ENCODE measurements at regions not wholly inside any gene's neighbourhood (a gene's known extent, or its start where the extent isn't known, plus 50 kb on each side); places are given as distances from the start of the nearest gene placed in this dataset.

DNA sequence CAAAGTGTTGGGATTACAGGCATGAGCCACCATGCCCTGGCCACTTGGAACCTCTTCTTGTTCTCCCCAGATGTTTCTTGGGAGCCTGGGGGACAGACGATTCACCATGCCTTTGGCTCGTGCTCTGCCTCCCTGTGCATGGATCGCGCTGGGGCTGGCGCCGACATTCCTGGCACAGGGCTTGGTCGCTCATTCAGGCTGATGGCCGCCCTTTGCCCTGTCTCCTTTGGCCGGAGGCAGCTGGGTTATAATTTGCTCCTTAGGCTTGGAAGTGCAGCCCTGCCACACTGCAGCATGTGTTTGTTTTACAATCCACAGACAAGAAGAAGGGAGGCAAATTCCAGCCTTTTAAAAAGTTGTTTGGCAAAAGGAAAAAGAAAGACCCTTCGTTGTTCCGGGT is 115.3 kb downstream of the AASDH start:
- TF ChIP-seq, protein P1, sequence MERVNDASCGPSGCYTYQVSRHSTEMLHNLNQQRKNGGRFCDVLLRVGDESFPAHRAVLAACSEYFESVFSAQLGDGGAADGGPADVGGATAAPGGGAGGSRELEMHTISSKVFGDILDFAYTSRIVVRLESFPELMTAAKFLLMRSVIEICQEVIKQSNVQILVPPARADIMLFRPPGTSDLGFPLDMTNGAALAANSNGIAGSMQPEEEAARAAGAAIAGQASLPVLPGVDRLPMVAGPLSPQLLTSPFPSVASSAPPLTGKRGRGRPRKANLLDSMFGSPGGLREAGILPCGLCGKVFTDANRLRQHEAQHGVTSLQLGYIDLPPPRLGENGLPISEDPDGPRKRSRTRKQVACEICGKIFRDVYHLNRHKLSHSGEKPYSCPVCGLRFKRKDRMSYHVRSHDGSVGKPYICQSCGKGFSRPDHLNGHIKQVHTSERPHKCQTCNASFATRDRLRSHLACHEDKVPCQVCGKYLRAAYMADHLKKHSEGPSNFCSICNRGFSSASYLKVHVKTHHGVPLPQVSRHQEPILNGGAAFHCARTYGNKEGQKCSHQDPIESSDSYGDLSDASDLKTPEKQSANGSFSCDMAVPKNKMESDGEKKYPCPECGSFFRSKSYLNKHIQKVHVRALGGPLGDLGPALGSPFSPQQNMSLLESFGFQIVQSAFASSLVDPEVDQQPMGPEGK (CRISPR knock-in tag; IDR thresholded peaks at IDR 0.05; ENCODE audit: borderline replicate concordance) = no peak
- TF ChIP-seq, protein P2, sequence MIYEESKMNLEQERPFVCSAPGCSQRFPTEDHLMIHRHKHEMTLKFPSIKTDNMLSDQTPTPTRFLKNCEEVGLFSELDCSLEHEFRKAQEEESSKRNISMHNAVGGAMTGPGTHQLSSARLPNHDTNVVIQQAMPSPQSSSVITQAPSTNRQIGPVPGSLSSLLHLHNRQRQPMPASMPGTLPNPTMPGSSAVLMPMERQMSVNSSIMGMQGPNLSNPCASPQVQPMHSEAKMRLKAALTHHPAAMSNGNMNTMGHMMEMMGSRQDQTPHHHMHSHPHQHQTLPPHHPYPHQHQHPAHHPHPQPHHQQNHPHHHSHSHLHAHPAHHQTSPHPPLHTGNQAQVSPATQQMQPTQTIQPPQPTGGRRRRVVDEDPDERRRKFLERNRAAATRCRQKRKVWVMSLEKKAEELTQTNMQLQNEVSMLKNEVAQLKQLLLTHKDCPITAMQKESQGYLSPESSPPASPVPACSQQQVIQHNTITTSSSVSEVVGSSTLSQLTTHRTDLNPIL (CRISPR knock-in tag; IDR thresholded peaks at IDR 0.05; ENCODE audit: low read depth) = no peak
- no peak for TF ChIP-seq ZFP30 (CRISPR knock-in tag; IDR thresholded peaks at IDR 0.05)
- TF ChIP-seq ZNF565 (CRISPR knock-in tag; conservative IDR thresholded peaks at IDR 0.05; ENCODE audit: low read depth) = no peak
- no peak for TF ChIP-seq RARB (CRISPR knock-in tag; IDR thresholded peaks at IDR 0.05)
- TF ChIP-seq OSR1 (CRISPR knock-in tag; IDR thresholded peaks at IDR 0.05) = no peak
- TF ChIP-seq, protein P3, sequence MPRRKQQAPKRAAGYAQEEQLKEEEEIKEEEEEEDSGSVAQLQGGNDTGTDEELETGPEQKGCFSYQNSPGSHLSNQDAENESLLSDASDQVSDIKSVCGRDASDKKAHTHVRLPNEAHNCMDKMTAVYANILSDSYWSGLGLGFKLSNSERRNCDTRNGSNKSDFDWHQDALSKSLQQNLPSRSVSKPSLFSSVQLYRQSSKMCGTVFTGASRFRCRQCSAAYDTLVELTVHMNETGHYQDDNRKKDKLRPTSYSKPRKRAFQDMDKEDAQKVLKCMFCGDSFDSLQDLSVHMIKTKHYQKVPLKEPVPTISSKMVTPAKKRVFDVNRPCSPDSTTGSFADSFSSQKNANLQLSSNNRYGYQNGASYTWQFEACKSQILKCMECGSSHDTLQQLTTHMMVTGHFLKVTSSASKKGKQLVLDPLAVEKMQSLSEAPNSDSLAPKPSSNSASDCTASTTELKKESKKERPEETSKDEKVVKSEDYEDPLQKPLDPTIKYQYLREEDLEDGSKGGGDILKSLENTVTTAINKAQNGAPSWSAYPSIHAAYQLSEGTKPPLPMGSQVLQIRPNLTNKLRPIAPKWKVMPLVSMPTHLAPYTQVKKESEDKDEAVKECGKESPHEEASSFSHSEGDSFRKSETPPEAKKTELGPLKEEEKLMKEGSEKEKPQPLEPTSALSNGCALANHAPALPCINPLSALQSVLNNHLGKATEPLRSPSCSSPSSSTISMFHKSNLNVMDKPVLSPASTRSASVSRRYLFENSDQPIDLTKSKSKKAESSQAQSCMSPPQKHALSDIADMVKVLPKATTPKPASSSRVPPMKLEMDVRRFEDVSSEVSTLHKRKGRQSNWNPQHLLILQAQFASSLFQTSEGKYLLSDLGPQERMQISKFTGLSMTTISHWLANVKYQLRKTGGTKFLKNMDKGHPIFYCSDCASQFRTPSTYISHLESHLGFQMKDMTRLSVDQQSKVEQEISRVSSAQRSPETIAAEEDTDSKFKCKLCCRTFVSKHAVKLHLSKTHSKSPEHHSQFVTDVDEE (CRISPR knock-in tag; IDR thresholded peaks at IDR 0.05) = no peak
- TF ChIP-seq BACH2 (CRISPR knock-in tag; IDR thresholded peaks at IDR 0.05; ENCODE audit: borderline replicate concordance) = no peak
- TF ChIP-seq PPARA (CRISPR knock-in tag; IDR thresholded peaks at IDR 0.05; ENCODE audit: borderline replicate concordance) = no peak
- no peak for TF ChIP-seq ISL1 (CRISPR knock-in tag; IDR thresholded peaks at IDR 0.05)
- no peak for TF ChIP-seq ZNF70 (CRISPR knock-in tag; IDR thresholded peaks at IDR 0.05)
